ENCODE measurements at regions not wholly inside any gene's neighbourhood (a gene's known extent, or its start where the extent isn't known, plus 50 kb on each side); places are given as distances from the start of the nearest gene placed in this dataset.

DNA sequence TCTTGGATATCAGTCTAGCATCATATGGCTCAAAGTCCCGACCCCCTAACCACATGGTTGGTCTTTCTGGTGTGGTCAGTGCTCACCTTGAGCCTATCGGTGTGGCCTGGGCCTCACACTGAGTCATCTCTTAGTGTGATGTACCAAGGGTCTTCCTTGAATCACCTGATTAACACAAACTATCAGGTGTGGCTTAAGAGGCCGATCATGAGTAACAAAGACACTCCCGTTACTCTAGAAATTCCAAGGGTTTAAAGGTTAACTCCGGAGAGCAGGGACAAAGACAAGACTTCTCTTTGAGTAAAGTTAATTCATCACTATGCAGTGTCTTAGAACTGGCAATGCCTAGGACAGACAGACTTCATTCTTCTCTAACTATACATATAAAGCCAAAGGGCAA lies 52.3 kb upstream of the ARMC3 start:
- DNase-seq (ENCODE audit: low spot score in 2 of 2) = no peak
- no peak for TF ChIP-seq POLR2A (IDR thresholded peaks at IDR 0.05)
- TF ChIP-seq, protein P1, sequence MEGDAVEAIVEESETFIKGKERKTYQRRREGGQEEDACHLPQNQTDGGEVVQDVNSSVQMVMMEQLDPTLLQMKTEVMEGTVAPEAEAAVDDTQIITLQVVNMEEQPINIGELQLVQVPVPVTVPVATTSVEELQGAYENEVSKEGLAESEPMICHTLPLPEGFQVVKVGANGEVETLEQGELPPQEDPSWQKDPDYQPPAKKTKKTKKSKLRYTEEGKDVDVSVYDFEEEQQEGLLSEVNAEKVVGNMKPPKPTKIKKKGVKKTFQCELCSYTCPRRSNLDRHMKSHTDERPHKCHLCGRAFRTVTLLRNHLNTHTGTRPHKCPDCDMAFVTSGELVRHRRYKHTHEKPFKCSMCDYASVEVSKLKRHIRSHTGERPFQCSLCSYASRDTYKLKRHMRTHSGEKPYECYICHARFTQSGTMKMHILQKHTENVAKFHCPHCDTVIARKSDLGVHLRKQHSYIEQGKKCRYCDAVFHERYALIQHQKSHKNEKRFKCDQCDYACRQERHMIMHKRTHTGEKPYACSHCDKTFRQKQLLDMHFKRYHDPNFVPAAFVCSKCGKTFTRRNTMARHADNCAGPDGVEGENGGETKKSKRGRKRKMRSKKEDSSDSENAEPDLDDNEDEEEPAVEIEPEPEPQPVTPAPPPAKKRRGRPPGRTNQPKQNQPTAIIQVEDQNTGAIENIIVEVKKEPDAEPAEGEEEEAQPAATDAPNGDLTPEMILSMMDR (IDR thresholded peaks at IDR 0.05) = no peak
- WGBS, 2 donors = 88 to 91% methylated on average over 5 of the region's 5 CpGs
- no peak overlapping the region for H3K4me3 ChIP-seq (ENCODE audit: low read depth, poor library complexity, severe bottlenecking)
- intact Hi-C loops (cut with DNase I; ENCODE audit: low total_unique reads) = no loop called here

DNA sequence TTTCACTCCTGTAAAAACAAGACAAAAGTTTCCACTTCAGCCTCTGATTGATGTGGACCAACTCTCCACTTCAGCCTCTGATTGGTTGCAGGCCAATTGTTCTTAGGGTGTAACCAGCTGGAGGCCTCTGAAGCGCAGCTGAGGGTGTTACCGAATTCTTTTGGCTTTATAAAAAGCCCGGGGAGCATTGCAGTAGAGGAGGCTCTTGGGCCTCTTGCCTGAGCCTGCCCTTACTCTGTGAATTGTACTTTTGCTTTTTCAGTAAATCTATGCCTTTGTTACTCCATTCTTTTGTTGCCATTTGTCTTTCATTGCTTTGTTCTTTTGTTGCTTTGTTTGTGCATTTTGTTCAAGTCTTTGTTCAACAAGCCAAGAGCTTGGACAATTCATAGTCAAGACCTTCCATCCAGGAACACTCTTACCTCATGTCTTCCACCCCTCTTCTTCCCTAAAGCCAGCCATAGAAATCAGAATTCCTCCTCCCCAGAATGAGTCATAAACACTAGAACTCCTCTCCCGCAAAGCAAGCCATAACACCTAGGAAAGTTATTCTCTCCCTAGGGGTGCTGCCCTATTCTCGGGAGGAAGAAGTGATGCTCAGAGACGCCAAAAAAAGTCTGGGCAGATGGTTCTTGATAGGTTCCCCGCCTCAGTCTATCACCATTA lies 53.5 kb upstream of the ARMC3 start:
- intact Hi-C loops (cut with DNase I; ENCODE audit: low total_unique reads) = no loop called here
- TF ChIP-seq POLR2A (IDR thresholded peaks at IDR 0.05) = no peak
- TF ChIP-seq, protein P1 (IDR thresholded peaks at IDR 0.05) = no peak
- no peak overlapping the region for H3K4me3 ChIP-seq (ENCODE audit: low read depth, poor library complexity, severe bottlenecking)
- no peak for DNase-seq (ENCODE audit: low spot score in 2 of 2)
- 39 to 55% methylated on average over 7 of the region's 7 CpGs for WGBS, 2 donors

- WGBS, 2 donors = 95 to 98% methylated on average over 2 of the region's 2 CpGs
- H3K4me3 ChIP-seq (ENCODE audit: low read depth, poor library complexity, severe bottlenecking) = no peak overlapping the region
- intact Hi-C loops (cut with DNase I; ENCODE audit: low total_unique reads) = no loop called here
- DNase-seq (ENCODE audit: low spot score in 2 of 2) = no peak
- TF ChIP-seq, protein P1 (IDR thresholded peaks at IDR 0.05) = no peak
- no peak for TF ChIP-seq POLR2A (IDR thresholded peaks at IDR 0.05)
Measured at GRCh38 chr10:22856444-22857074, 71.3 kb upstream of the ARMC3 start.

- WGBS, 2 donors = 74 to 81% methylated on average over 4 of the region's 4 CpGs
- intact Hi-C loops (cut with DNase I; ENCODE audit: low total_unique reads) = no loop called here
- no peak overlapping the region for H3K4me3 ChIP-seq (ENCODE audit: low read depth, poor library complexity, severe bottlenecking)
- no peak for DNase-seq (ENCODE audit: low spot score in 2 of 2)
- TF ChIP-seq, protein P1 (IDR thresholded peaks at IDR 0.05) = no peak
- no peak for TF ChIP-seq POLR2A (IDR thresholded peaks at IDR 0.05)
Measured at GRCh38 chr10:22854935-22855421, 72.9 kb upstream of the ARMC3 start.

DNA sequence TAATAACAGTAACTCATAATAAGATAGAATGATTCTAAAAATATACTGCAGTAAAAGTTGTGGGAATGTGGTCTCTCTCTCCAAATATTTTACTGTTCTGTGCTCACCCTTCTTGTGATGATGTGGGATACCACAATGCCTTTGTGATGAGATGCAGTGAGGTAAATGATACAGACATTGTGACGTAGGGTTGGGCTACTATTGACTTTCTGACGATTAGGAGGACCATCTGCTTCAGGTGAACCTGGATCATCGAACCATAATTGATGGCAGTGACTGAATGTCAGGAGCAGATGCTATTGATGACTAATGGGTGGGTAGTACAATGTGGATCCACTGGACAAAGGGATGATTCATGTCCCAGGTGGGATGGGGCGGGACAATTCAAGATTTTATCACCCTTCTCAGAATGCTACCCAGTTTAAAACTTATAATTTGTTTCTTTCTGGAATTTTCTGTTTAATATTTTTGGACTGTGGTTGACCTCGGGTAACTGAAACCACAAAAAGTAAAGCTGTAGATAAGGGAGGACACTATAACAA lies 73.9 kb upstream of the ARMC3 start:
- intact Hi-C loops (cut with DNase I; ENCODE audit: low total_unique reads) = no loop called here
- no peak for DNase-seq (ENCODE audit: low spot score in 2 of 2)
- TF ChIP-seq, protein P1 (IDR thresholded peaks at IDR 0.05) = no peak
- no peak for TF ChIP-seq POLR2A (IDR thresholded peaks at IDR 0.05)
- WGBS, 2 donors = 70 to 83% methylated on average over 5 of the region's 5 CpGs
- no peak overlapping the region for H3K4me3 ChIP-seq (ENCODE audit: low read depth, poor library complexity, severe bottlenecking)

Measured in lower leg skin (tissue), 4 donors.